Stimulated activated CD8-positive, alpha-beta memory T cell treated with anti-CD3 and anti-CD28 coated beads, Interleukin-7, amount 100 ng/mL, for 48 hours (primary cell): ENCODE measurements at regions not wholly inside any gene's neighbourhood (a gene's known extent, or its start where the extent isn't known, plus 50 kb on each side); places are given as distances from the start of the nearest gene placed in this dataset.
"Not testable (repeated sequence)": the region's sequence is repeated elsewhere in the genome, so short reads cannot be mapped to it uniquely, and the experiment has no call there.

Source experiments
- DNase-seq, 2 donors: peaks; one replicate each; pipeline ENCODE4 v3.0.0-alpha.2; 2020; ENCODE audit warnings: low read depth in 1 of 2; ENCODE audit errors: extremely low read depth in 1 of 2

DNA sequence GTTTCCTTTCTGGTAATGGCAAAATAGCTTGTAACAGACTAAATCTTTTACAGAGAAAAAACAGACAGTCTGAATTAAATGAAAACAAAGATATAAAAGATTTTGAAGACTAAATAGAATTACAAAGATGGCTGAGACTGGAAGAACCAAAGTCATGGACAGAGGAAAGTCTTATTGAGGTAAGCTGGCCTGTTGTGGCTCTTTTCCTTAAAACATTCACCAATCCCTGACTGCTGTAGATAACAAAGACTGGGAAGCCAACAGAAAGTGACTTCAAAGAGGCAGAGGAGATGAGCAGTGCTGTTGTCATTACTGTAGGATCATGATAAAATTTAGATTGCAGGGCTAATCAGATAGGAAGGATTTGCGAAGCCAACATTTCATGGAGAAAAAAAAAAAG is 517.0 kb downstream of the KIF2B start:
- no peak for DNase-seq

DNA sequence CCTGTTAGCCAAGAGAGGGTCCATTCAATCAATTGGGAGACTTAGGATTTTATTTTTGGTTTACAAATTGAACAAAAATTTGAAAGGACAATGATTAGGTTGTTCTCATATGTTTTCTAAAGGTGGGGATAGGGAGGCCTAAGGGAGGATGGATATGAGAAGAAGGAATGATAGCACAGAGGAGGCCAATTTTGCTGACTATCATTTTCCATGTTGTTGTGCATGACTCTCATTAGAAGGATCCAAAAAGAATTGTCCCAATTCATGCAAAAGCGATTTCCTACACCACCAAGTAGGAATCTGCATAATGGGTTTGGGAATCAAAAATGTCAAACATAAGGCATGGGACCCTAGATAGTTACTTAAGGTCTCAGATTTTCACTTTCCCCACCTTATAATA is 524.8 kb downstream of the KIF2B start:
- no peak for DNase-seq

DNA sequence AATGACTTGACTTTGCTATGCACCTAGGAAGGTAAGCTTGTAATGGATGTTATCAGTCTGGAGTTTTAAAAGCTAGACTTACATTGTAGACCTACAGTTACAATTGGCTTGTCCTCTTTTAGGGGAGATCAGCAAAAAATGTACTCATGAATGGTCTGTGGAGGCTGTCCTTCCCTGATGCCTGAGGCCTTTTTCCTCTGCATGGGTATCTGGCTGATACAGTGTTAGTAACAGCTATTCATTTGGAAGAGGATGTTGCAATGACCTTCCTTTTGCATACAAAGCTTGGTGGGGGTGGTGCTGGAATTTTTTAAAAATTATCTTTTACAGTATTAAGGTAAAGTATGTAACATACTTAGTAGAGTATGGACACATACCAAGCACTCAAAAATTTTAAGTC is 525.5 kb downstream of the KIF2B start:
- no peak for DNase-seq

DNA sequence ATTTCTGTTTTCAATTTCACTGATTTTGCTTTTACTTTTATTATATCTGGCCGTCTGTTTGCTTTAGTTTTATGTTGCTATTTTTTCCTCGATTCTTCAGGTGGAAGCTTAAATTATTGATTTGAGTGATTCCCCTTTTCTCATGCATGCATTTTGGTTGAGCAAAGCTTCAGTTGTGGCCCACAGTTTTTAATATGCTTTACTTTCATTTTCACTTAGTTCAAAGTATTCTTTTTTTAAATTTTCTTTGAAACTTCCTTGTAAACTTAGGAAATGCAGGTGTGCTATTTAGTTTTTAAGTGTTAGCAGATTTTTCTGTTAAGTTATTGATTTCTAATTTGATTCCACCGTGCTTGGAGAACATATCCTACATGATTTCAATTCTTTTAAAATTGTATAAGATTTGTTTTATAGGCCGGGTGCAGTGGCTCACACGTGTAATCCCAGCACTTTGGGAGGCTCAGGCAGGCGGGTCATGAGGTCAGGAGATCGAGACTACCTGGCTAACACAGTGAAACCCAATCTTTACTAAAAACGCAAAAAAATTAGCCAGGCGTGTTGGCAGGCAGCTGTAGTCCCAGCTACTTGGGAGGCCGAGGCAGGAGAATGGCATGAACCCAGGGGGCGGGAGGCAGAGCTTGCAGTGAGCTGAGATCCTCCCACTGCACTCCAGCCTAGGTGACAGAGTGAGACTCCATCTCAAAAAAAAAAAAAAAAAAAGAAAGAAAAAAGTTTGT is 531.2 kb downstream of the KIF2B start:
- DNase-seq: no peak

DNA sequence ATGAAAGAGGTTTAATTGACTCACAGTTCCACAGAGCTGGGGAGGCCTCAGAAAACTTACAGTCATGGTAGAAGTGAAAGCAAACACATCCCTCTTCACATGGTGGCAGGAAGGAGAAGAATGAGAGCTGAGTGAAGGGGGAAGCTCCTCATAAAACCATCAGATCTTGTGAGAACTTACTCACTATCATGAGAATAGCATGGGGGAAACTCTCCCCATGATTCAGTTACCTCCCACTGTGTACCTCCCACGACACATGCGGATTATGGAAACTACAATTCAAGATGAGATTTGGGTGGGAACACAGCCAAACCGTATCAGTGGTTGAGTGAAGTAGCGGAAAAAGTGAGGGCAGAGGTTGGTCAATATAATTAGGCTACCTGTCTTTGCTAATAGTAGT is 538.3 kb downstream of the KIF2B start:
- DNase-seq: not testable (repeated sequence)

DNA sequence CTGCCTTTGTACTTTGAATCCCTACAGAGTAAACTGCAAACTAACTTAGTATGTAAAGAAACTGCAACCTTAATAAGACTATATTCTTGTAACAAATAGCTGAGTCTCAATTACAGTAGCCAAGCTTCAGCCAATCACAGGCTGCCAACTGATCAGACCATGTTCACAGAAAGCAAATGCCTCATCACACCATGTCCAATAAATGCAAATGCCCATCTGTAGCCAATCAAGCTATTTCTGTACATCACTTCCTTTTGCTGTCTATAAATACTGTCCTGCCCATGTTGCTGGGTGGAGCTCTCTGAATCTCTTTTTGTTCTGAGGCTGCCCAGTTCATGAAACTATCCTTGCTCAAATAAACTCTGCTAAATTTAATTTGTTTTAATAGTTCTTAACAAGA is 531.7 kb upstream of the TOM1L1 start:
- no peak for DNase-seq

DNA sequence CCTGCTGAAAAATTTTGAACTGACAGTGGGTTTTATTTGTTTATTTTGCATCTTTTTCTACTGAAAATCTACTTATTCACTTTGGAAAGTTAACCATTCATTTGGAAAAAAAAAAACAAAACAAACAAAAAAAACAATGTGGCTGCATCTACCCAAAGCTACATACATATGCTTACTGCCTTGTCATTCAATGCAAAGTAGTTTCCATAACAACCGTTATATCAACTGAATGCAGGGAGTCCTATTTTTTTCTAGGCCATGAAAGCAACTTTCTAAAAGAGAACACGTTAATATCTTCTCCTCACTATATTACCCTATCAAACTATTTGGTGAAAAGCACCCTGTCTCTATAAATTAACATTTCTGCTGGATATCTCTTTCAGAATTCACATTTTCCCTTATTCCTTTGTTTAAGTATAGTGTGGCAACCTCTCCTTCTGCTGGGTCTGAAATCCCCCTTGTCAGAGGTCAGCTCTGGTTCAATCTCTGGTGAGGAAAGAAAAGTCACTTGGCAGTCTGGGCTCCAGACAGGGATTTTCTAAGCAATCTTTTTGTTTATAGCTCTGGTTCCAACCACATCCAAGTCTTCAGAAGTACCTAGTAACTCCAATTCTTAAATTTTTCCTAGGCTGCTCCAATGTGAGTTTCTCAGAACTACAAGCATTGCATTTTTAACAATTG is 528.4 kb upstream of the TOM1L1 start:
- no peak for DNase-seq

DNA sequence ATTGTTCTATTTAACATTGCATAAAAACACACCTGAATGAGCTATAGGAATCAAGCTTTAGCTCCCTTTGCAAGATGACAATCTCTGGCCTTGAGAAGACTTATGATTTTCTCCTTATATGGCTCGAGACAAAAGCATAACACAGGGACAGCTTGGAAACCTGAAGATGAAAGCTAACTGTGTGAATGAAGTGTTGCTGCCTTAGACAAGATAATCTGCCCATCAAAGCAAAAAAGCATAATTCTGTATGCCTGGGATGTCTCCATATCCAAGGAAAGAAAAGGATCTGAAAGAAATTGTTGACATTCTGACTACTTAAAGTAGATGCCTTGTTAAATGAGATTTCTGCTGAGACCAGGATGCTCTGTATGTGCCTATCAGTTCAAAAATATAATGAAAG is 526.7 kb upstream of the TOM1L1 start:
- DNase-seq: no peak

DNA sequence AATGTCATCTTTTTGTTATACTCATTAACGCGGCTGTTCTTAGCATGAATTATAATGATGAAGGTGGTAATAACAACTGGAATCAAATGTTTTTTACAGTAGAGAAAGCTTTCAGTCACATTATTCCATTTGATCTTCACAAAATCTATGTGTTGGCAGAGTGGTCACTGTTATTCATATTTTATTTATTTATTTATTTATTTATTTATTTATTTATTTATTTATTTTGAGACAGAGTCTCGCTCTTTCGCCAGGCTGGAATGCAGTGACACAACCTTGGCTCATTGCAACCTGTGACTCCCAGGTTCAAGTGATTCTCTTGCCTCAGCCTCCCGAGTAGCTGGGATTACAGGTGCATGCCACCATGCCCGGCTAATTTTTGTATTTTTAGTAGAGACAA is 524.2 kb upstream of the TOM1L1 start:
- not testable (repeated sequence) for DNase-seq

DNA sequence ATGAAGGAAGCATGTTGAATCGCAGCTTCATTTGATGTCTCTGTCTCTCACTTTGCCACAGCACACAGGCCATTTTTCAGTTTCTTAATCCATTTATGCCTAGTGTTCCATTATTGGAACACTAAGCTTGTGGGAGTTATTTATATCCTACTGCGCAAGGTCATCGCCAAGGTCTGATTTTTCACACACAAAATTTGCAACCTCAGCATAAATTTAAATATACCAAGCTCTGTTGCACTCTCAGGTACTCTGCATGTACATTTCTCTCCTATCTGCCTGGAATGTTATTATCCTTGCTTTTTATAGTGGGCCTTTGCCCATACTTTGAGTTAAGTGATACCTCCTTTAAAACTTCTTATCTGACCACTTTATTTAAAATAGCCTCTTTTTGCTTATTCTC is 519.2 kb upstream of the TOM1L1 start:
- DNase-seq: no peak

DNA sequence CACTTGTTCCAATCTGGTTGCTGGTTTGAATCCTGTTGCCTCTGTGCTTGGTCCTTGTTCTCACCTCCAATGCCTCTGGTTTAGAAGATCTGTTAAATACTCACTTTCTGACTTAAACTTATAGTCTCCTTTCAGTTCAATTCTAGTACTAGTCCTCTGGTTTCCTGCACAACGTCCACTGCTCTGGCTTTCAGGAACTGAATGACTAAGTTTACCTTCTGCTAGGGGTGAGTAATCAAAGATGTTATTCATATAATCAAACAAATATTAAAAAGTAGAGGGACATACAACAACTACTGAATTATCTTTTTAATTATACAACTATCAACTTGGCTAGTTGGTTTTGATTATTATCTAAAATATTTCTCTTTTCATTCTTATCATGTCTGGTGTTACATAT is 496.4 kb upstream of the TOM1L1 start:
- DNase-seq: no peak

DNA sequence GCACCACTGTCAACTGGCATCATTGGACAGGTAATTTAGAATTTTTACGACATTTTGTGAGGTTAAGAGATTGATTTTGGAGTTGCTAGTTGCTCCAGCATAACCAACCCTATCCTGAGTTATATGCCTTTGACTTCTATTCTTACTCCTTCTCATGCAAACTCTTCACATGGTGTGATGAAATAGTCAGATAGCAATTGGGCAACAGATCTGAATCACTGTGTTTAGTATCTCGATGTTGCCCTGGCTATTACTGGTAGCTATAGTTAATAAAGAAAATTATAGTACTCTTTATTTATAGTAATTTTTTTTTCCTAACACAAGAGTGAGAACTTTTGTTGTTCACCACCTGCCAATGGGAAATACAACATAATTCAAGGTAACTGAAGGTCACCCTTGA is 494.8 kb upstream of the TOM1L1 start:
- no peak for DNase-seq

DNA sequence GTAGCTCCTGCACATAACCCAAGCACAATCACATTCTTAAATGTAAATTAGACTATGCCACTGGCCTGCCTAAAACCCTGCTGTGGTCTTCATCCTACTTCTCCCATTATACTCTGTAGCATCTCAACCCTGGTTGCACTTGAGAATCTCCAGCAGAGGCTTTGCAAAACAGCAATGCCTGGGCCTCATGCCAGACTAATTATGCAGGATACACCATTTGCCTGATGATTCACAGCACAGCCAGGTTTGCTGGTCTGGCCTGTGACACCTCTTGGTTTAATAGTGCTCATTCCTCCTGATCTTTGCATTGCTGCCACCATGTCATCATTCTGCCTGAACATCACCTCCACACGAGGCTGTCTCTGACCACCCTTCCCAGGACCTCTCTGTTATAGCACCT is 491.9 kb upstream of the TOM1L1 start:
- no peak for DNase-seq

DNA sequence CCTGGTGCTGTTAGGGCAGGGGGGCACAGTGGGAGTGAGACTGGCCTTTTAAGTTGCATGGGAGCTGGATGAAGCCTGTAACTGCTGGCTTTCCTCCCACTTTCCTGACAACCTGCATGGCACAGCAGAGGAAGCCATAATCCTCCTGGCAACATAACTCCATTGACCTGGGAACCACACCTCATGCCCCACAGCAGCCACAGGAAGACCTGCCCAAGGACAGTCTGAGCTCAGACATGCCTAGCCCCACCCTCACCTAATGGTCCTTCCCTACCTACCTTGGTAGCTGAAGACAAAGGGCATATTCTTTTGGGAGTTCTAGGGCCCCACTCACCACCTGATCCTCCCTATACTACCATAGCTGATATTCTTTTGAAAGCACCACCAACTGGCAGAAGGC is 482.2 kb upstream of the TOM1L1 start:
- DNase-seq: no peak

DNA sequence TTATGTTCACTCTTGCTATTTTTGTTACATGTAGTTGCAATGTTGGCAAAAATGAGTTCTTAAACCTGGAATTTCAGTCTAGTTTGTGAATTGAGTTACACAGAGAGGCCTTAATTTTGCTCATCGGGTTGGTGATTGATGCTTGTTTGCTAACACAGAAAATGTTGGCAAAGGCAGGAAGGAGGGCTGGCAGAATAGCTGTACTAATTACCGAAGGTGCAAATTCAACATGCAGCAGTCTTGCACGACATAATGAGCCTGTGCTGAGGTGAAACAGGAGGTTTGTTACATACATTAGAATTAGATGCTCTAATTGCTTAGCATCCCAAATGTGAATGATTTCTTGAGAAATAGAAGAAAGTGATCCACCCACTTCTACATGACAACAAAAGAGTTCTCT is 475.0 kb upstream of the TOM1L1 start:
- no peak for DNase-seq

DNA sequence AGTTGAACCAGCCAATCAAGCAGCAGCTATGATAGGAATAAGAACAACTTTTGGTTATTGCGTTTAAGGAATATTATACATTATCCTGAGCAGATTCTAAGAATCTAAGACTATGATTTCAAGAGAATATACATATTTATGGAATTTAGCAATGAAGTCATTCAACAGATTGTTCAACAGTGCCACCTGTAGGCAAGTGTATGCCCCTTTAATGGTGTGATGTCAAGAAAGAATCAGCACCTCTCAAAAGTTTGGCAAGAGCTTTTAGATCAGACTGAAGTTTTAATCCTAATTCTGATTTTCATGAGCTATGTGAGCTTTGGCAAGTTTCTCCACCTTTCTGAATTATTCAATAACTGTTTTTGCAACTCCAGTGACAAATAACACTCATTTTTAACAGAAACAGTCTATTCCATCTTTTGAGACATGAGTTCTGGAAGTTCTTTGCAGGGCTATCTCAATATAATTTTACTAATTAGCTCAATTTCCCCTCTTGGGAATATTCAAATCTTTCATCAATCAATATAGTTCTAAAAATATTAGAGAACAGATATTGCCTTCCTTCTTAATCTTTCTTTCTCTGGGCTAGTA is 474.3 kb upstream of the TOM1L1 start:
- no peak for DNase-seq

DNA sequence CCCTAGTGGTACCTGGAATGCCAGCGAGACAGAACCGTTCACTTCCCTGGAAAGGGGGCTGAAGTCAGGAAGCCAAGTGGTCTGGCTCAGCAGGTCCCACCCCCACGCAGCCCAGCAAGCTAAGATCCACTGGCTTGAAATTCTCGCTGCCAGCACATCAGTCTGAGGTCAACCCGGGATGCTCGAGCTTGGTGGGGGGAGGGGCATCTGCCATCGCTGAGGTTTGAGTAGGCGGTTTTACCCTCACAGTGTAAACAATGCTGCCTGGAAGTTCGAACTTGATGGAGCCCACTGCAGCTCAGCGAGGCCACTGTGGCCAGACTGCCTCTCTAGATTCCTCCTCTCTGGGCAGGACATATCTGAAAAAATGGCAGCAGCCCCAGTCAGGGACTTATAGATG is 464.7 kb upstream of the TOM1L1 start:
- DNase-seq: no peak

DNA sequence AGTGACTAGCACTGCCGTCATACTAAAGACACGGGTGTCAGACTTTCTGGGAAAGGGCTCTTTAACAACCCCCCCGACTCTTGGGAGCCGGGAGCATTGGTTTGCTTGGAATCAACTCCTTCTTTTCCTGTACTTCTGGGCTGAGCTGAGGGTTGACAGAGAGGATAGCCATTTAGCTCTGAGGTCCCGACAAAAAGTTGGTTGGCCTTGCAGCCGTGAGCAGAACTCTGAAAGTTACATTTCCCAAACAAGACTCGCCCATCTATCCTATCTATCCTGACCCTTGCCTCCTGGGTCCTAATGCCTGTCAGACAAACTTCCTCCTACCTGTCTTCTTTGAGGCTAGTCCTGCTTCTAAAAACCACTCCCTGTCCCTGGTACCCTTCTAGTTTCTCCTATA is 460.8 kb upstream of the TOM1L1 start:
- no peak for DNase-seq

DNA sequence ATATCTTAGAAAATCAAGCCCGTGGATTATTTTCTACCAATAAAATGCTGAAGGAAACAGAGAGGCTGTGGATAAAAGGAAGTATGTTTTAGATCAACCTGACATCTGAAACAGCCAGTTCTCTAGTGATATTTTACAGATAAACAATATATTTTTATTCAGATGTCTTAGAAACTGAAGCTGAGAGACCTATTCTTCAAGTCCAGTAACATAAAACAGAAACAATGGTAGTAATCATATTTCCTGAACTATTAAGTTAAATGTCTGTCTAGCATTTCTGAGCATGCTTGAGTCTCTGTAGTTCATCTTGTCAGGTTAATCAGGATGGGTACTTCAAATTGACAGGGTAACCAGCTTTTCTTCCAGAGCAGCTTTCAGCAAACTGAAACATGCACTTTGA is 449.6 kb upstream of the TOM1L1 start:
- DNase-seq: no peak

DNA sequence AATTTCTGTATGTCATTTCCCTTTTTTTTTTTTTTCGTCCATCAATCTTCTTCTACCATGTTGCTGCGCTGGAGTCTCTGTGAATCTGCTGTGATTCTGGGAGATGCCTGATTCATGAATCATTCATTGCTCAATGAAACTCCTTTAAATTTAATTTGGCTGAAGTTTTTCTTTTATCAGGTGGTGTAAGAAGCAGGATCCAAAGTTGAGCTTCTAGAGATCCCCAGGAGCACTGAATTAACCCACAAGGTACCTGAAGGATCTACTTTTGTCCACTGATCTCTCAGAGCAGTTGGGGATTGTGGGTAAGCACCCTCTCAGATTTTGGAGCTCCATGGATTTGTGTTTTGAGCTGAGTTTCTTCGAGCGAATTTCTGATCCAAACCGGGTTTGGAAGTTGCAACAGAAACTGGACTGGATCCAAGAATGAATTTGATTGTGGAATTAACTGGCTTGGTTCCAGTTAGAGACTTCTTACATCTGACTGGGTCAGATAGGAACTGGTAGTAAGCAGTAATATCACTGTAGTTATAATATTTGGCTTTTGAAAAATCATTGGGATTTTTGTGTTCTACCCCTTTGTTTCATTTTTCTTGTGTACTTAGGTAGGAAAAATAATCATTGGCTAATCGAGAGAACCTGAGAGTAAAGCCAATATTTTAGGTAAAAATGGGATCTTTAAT is 447.8 kb upstream of the TOM1L1 start:
- no peak for DNase-seq

DNA sequence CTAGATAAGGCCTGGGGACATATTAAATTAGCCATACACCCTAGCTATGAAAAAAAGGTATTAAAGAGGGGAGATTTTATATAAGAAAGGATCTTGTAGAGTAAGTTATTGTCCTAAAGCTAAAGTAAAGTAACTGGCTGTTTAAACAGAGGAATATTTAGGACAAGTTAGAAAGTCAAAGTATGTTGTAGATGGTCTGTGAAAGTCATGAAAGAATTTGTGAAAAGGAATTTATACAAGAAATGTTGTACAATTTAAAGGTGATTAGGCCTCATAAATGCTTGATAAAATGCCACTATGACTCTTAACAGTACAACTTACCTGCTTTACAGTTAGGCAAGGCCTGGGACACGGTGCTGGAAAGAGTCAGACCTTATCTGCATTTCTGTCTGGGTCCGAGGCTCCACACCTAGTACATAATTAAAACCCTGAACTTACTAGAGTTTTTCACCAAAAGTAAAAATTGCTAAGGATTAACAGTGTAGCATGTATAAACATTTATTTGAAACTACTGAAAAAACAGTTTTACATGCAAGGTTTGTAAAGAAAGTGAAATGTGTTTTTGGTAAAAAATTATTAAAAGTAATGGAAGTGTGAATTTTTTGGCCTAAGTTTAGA is 445.3 kb upstream of the TOM1L1 start:
- DNase-seq: no peak
